ENCODE measurements at regions not wholly inside any gene's neighbourhood (a gene's known extent, or its start where the extent isn't known, plus 50 kb on each side); places are given as distances from the start of the nearest gene placed in this dataset.

DNA sequence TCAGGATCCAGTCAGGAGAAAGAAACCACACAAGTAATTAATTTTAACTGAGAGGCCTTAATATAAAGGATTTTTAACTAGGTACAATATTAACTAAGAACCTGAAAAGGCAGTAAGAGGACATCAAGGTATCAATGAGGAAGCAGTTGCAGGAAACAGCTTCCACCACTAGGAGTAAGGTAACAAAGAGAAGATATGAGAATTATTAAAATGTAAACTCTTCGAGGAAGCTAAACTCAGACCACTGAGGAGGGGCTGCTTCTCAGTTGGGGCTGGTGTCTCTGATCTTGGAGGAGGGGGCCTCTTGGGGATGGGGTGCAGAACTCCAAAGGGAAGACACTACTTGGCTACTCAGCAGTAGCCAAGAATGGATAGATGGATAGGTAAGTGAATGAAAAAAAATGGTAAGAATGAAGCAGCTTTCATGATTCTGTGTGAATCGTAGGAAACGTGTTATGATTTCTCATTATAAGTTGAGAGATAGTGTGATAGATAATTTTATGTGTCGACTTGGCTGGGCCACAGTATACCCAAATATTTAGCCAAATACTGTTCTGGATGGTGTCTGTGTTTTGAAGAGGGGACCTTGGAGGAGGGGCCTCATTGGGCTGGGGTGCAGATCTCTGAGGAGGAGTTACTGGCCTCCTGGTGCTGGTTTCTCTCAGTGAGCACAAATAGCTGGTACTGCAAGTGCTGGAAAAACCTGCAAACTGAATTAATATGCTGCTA lies 547.7 kb upstream of the LRRTM1 start:
- H3K36me3 ChIP-seq (ENCODE audit: control insufficient read depth in 2 of 2, insufficient read depth in 1 of 2, low read length in 2 of 2), result no peaks in the 10 kb centered on the region
- no peak for TF ChIP-seq ZNF529 (tag by site-specific recombination; IDR thresholded peaks at IDR 0.05; ENCODE audit: insufficient replicate concordance)
- TF ChIP-seq, protein P1, sequence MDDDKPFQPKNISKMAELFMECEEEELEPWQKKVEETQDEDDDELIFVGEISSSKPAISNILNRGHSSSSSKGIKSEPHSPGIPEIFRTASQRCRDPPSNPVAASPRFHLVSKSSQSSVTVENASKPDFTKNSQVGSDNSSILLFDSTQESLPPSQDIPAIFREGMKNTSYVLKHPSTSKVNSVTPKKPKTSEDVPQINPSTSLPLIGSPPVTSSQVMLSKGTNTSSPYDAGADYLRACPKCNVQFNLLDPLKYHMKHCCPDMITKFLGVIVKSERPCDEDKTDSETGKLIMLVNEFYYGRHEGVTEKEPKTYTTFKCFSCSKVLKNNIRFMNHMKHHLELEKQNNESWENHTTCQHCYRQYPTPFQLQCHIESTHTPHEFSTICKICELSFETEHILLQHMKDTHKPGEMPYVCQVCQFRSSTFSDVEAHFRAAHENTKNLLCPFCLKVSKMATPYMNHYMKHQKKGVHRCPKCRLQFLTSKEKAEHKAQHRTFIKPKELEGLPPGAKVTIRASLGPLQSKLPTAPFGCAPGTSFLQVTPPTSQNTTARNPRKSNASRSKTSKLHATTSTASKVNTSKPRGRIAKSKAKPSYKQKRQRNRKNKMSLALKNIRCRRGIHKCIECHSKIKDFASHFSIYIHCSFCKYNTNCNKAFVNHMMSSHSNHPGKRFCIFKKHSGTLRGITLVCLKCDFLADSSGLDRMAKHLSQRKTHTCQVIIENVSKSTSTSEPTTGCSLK (tag by site-specific recombination; IDR thresholded peaks at IDR 0.05), result no peak
- no peak for TF ChIP-seq REPIN1 (tag by site-specific recombination; IDR thresholded peaks at IDR 0.05; ENCODE audit: low read depth)
- no peak for TF ChIP-seq MZF1 (tag by site-specific recombination; IDR thresholded peaks at IDR 0.05; ENCODE audit: borderline replicate concordance)
- no peak for TF ChIP-seq BCL11A (tag by site-specific recombination; IDR thresholded peaks at IDR 0.05; ENCODE audit: low read depth)
- no peak for TF ChIP-seq ZNF24 (tag by site-specific recombination; IDR thresholded peaks at IDR 0.05)
- no peak for TF ChIP-seq ZNF324 (tag by site-specific recombination; IDR thresholded peaks at IDR 0.05)
- TF ChIP-seq ZNF184 (tag by site-specific recombination; IDR thresholded peaks at IDR 0.05), result no peak
- no peak for TF ChIP-seq ZNF426 (tag by site-specific recombination; IDR thresholded peaks at IDR 0.05)
- no peak for TF ChIP-seq ZSCAN30 (tag by site-specific recombination; IDR thresholded peaks at IDR 0.05)
- TF ChIP-seq, protein P2, sequence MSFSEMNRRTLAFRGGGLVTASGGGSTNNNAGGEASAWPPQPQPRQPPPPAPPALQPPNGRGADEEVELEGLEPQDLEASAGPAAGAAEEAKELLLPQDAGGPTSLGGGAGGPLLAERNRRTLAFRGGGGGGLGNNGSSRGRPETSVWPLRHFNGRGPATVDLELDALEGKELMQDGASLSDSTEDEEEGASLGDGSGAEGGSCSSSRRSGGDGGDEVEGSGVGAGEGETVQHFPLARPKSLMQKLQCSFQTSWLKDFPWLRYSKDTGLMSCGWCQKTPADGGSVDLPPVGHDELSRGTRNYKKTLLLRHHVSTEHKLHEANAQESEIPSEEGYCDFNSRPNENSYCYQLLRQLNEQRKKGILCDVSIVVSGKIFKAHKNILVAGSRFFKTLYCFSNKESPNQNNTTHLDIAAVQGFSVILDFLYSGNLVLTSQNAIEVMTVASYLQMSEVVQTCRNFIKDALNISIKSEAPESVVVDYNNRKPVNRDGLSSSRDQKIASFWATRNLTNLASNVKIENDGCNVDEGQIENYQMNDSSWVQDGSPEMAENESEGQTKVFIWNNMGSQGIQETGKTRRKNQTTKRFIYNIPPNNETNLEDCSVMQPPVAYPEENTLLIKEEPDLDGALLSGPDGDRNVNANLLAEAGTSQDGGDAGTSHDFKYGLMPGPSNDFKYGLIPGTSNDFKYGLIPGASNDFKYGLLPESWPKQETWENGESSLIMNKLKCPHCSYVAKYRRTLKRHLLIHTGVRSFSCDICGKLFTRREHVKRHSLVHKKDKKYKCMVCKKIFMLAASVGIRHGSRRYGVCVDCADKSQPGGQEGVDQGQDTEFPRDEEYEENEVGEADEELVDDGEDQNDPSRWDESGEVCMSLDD (tag by site-specific recombination; IDR thresholded peaks at IDR 0.05), result no peak
- no peak for TF ChIP-seq ZFHX2 (tag by site-specific recombination; conservative IDR thresholded peaks at IDR 0.05)
- no peak for TF ChIP-seq ZNF214 (tag by site-specific recombination; IDR thresholded peaks at IDR 0.05; ENCODE audit: borderline replicate concordance)
- TF ChIP-seq MEIS1 (CRISPR knock-in tag; IDR thresholded peaks at IDR 0.05; ENCODE audit: borderline replicate concordance), result no peak
- TF ChIP-seq KLF16 (tag by site-specific recombination; IDR thresholded peaks at IDR 0.05), result no peak
- TF ChIP-seq, protein P3, sequence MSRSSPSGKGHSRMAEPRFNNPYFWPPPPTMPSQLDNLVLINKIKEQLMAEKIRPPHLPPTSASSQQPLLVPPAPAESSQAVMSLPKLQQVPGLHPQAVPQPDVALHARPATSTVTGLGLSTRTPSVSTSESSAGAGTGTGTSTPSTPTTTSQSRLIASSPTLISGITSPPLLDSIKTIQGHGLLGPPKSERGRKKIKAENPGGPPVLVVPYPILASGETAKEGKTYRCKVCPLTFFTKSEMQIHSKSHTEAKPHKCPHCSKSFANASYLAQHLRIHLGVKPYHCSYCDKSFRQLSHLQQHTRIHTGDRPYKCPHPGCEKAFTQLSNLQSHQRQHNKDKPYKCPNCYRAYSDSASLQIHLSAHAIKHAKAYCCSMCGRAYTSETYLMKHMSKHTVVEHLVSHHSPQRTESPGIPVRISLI (tag by site-specific recombination; IDR thresholded peaks at IDR 0.05), result no peak
- ChIA-PET POLR2A (no interaction called here), CTCF (interaction anchor here (0.6 kb wide), 1 partner anchor 125 kb away, joined by 3 read pairs; no protein-coding TSS in a partner anchor)
- no peak overlapping the region for H3K27ac ChIP-seq (ENCODE audit: extremely low read depth, low read depth, low read length)
- no peaks in the 10 kb centered on the region for H3K9me3 ChIP-seq (ENCODE audit: control insufficient read depth, insufficient read depth, low read depth, low read length)
- H3K4me1 ChIP-seq (ENCODE audit: control insufficient read depth, insufficient read depth, low read length), result no peaks in the 10 kb centered on the region
- H3K4me3 ChIP-seq (ENCODE audit: low read depth, low read length), result no peak overlapping the region

DNA sequence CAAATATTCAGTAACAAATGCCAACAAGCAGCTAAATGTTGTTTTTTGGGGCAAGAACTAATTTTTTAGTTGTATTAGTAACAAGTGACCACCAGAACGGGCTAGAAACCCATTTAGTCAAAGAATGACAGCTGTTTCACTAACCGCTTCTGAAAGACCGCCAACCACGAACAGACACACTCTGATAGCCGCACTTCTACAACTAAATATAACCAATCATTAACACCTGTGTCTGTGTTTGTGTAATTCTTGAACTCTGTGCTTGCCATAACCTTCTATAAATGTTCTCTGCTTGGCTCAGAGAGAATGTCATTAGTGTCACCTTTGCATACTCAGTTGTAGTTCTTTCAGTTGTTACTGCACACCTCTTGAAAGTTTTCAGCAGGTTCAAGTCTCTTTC lies 526.3 kb upstream of the LRRTM1 start:
- Histone ChIP-seq H3K4me1 (ENCODE audit: control insufficient read depth, insufficient read depth, low read length) (no peaks in the 10 kb centered on the region), H3K9me3 (ENCODE audit: control insufficient read depth, insufficient read depth, low read depth, low read length) (no peaks in the 10 kb centered on the region), H3K4me3 (ENCODE audit: low read depth, low read length) (no peak overlapping the region), H3K36me3 (ENCODE audit: control insufficient read depth in 2 of 2, insufficient read depth in 1 of 2, low read length in 2 of 2) (no peaks in the 10 kb centered on the region), H3K27ac (ENCODE audit: extremely low read depth, low read depth, low read length) (no peak overlapping the region)
- ChIA-PET CTCF (no interaction called here), POLR2A (no interaction called here)
- TF ChIP-seq, protein P4, sequence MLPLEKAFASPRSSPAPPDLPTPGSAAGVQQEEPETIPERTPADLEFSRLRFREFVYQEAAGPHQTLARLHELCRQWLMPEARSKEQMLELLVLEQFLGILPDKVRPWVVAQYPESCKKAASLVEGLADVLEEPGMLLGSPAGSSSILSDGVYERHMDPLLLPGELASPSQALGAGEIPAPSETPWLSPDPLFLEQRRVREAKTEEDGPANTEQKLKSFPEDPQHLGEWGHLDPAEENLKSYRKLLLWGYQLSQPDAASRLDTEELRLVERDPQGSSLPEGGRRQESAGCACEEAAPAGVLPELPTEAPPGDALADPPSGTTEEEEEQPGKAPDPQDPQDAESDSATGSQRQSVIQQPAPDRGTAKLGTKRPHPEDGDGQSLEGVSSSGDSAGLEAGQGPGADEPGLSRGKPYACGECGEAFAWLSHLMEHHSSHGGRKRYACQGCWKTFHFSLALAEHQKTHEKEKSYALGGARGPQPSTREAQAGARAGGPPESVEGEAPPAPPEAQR (tag by site-specific recombination; IDR thresholded peaks at IDR 0.05), result no peak
- TF ChIP-seq, protein P5, sequence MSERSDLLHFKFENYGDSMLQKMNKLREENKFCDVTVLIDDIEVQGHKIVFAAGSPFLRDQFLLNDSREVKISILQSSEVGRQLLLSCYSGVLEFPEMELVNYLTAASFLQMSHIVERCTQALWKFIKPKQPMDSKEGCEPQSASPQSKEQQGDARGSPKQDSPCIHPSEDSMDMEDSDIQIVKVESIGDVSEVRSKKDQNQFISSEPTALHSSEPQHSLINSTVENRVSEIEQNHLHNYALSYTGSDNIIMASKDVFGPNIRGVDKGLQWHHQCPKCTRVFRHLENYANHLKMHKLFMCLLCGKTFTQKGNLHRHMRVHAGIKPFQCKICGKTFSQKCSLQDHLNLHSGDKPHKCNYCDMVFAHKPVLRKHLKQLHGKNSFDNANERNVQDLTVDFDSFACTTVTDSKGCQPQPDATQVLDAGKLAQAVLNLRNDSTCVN (tag by site-specific recombination; optimal IDR thresholded peaks at IDR 0.05), result no peak
- TF ChIP-seq, protein P6, sequence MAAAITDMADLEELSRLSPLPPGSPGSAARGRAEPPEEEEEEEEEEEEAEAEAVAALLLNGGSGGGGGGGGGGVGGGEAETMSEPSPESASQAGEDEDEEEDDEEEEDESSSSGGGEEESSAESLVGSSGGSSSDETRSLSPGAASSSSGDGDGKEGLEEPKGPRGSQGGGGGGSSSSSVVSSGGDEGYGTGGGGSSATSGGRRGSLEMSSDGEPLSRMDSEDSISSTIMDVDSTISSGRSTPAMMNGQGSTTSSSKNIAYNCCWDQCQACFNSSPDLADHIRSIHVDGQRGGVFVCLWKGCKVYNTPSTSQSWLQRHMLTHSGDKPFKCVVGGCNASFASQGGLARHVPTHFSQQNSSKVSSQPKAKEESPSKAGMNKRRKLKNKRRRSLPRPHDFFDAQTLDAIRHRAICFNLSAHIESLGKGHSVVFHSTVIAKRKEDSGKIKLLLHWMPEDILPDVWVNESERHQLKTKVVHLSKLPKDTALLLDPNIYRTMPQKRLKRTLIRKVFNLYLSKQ (tag by site-specific recombination; IDR thresholded peaks at IDR 0.05; ENCODE audit: borderline replicate concordance), result no peak
- TF ChIP-seq, protein P7, sequence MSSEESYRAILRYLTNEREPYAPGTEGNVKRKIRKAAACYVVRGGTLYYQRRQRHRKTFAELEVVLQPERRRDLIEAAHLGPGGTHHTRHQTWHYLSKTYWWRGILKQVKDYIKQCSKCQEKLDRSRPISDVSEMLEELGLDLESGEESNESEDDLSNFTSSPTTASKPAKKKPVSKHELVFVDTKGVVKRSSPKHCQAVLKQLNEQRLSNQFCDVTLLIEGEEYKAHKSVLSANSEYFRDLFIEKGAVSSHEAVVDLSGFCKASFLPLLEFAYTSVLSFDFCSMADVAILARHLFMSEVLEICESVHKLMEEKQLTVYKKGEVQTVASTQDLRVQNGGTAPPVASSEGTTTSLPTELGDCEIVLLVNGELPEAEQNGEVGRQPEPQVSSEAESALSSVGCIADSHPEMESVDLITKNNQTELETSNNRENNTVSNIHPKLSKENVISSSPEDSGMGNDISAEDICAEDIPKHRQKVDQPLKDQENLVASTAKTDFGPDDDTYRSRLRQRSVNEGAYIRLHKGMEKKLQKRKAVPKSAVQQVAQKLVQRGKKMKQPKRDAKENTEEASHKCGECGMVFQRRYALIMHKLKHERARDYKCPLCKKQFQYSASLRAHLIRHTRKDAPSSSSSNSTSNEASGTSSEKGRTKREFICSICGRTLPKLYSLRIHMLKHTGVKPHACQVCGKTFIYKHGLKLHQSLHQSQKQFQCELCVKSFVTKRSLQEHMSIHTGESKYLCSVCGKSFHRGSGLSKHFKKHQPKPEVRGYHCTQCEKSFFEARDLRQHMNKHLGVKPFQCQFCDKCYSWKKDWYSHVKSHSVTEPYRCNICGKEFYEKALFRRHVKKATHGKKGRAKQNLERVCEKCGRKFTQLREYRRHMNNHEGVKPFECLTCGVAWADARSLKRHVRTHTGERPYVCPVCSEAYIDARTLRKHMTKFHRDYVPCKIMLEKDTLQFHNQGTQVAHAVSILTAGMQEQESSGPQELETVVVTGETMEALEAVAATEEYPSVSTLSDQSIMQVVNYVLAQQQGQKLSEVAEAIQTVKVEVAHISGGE (tag by site-specific recombination; conservative IDR thresholded peaks at IDR 0.05; ENCODE audit: low read depth), result no peak

Measured in HEK293 (cell line).